Hepatocyte (in vitro differentiated cells): ENCODE measurements at regions not wholly inside any gene's neighbourhood (a gene's known extent, or its start where the extent isn't known, plus 50 kb on each side); places are given as distances from the start of the nearest gene placed in this dataset.

Experiments used
- EZH2 ChIP-seq: fragments of 200-600 bp; sonication (generic); IDR thresholded peaks from 2 replicates; pipeline ENCODE4 v1.6.1; 2016; ENCODE audit warnings: antibody characterized with exemption, mild to moderate bottlenecking, borderline replicate concordance
- TF ChIP-seq, protein P1 (sequence below): fragments of 200-600 bp; sonication (generic); IDR thresholded peaks from 2 replicates; pipeline ENCODE4 v1.5.1; 2016; ENCODE audit warnings: antibody characterized with exemption, mild to moderate bottlenecking; ENCODE audit not compliant: poor library complexity

DNA sequence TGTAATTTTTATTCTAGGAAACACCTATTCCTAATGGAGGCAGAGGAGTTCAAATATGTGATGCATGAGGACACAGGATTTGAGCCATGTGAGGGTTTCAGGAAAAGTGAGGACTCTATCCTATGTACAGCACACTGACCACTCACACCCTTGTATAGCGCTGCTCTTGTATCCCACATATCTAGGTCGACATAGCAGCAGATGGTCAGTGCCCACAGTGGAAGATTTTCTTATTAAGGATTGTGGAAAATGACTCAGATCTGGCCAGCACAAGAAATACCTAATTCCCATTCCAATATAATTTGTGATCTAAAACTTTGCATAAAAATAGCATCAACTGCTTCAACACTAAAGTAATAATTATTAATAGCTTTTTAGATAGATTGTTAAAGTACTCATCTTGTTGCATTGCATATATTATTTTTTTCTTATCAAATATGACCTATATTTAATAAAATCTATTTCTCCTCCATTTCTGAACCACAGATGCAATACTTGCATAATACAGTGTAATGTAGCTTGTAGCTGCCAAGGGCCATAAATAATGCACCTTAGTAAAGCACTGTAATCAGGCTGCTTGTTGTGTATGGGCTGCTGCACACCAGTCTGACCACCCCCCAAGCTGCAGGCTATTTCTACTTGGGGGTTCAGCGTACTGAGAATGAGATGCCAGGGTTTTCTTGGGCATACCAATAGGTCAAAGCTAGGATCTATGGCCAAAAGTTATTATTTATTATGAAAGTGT lies 442.2 kb upstream of the CWC22 start:
- TF ChIP-seq EZH2 = no peak
- TF ChIP-seq, protein P1, sequence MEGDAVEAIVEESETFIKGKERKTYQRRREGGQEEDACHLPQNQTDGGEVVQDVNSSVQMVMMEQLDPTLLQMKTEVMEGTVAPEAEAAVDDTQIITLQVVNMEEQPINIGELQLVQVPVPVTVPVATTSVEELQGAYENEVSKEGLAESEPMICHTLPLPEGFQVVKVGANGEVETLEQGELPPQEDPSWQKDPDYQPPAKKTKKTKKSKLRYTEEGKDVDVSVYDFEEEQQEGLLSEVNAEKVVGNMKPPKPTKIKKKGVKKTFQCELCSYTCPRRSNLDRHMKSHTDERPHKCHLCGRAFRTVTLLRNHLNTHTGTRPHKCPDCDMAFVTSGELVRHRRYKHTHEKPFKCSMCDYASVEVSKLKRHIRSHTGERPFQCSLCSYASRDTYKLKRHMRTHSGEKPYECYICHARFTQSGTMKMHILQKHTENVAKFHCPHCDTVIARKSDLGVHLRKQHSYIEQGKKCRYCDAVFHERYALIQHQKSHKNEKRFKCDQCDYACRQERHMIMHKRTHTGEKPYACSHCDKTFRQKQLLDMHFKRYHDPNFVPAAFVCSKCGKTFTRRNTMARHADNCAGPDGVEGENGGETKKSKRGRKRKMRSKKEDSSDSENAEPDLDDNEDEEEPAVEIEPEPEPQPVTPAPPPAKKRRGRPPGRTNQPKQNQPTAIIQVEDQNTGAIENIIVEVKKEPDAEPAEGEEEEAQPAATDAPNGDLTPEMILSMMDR = no peak
